CD4-positive, alpha-beta T cell treated with Interleukin-4 for 1 hour (primary cell): ENCODE measurements at regions not wholly inside any gene's neighbourhood (a gene's known extent, or its start where the extent isn't known, plus 50 kb on each side); places are given as distances from the start of the nearest gene placed in this dataset.
"Not testable (repeated sequence)": the region's sequence is repeated elsewhere in the genome, so short reads cannot be mapped to it uniquely, and the experiment has no call there.

Experiments
- DNase-seq, 2 donors: peaks; one replicate each; pipeline ENCODE4 v3.0.0-alpha.2; 2020 to 2022

- DNase-seq, result no peak
These were observed 114.9 kb downstream of the TMEM121 start for GRCh38 chr14:105641075-105641937.

- not testable (repeated sequence) for DNase-seq
These were observed 115.6 kb downstream of the TMEM121 start for GRCh38 chr14:105641951-105642350.

- not testable (repeated sequence) for DNase-seq
These were observed 116.1 kb downstream of the TMEM121 start for GRCh38 chr14:105642486-105642885.

GRCh38 chr14:105643406-105644052, 117.1 kb downstream of the TMEM121 start:
- not testable (repeated sequence) for DNase-seq

- not testable (repeated sequence) for DNase-seq
These were observed 117.7 kb downstream of the TMEM121 start for GRCh38 chr14:105644053-105644435.

- DNase-seq, result not testable (repeated sequence)
These were observed 118.1 kb downstream of the TMEM121 start for GRCh38 chr14:105644457-105644856.

- DNase-seq, result not testable (repeated sequence)
These were observed 118.5 kb downstream of the TMEM121 start for GRCh38 chr14:105644891-105645290.

GRCh38 chr14:105645389-105645788, 119.0 kb downstream of the TMEM121 start:
- DNase-seq, result not testable (repeated sequence)

- no peak for DNase-seq
These were observed 119.8 kb downstream of the TMEM121 start for GRCh38 chr14:105646175-105646574.

GRCh38 chr14:105646711-105647281, 120.4 kb downstream of the TMEM121 start:
- not testable (repeated sequence) for DNase-seq

- DNase-seq, result not testable (repeated sequence)
These were observed 121.0 kb downstream of the TMEM121 start for GRCh38 chr14:105647426-105647783.

GRCh38 chr14:105647784-105648608, 121.6 kb downstream of the TMEM121 start:
- DNase-seq, result peak in 1 of 2 donors; percentile 53

- not testable (repeated sequence) for DNase-seq
These were observed 122.5 kb downstream of the TMEM121 start for GRCh38 chr14:105648609-105649535.

GRCh38 chr14:105652317-105652716, 125.9 kb downstream of the TMEM121 start:
- not testable (repeated sequence) for DNase-seq

- not testable (repeated sequence) for DNase-seq
These were observed 127.5 kb downstream of the TMEM121 start for GRCh38 chr14:105653921-105654320.

GRCh38 chr14:105659255-105659654, 132.9 kb downstream of the TMEM121 start:
- DNase-seq, result not testable (repeated sequence)

- no peak for DNase-seq
These were observed 133.6 kb downstream of the TMEM121 start for GRCh38 chr14:105659935-105660527.

- no peak for DNase-seq
These were observed 134.6 kb downstream of the TMEM121 start for GRCh38 chr14:105660816-105661531.

- not testable (repeated sequence) for DNase-seq
These were observed 135.7 kb downstream of the TMEM121 start for GRCh38 chr14:105662043-105662442.

- DNase-seq, result not testable (repeated sequence)
These were observed 136.2 kb downstream of the TMEM121 start for GRCh38 chr14:105662592-105662991.
